ENCODE measurements at regions not wholly inside any gene's neighbourhood (a gene's known extent, or its start where the extent isn't known, plus 50 kb on each side); places are given as distances from the start of the nearest gene placed in this dataset.

DNA sequence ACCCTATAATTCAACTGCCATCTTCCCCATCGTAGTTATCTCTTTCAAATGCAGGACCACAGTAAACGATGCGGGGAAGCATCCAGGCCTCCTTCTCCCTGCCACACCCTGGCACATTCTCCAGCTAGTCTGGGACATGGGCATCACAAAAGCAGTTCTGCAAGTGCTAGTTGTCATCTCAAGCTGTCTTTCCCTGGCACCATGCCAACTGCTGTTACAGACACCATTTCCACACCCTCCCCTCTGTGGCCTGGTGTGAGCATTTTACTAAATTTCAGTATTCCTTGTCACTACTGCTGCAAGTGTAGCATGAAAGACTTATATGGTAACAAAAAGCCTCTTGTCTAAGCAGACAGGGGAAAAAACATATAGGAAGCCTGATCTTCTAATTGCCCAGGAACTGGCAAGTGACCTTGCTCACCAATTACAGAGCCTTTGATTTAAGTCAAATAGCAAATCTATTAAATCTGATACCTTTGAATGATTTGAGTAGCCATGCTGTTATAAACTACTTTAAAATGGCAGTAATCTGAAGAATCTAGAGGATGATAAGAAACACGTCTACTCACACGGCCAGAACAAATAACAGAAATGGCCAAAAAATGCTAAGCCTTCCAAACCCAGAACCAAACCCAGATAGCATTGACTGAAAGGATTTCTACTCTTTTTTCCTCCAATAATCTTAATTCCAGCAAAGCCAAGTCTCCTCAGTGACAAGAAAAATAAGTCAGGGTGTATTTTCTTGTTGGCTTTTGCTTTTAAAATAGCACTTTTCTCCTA is 179.0 kb downstream of the NUFIP1 start:
- TF ChIP-seq, protein P1, sequence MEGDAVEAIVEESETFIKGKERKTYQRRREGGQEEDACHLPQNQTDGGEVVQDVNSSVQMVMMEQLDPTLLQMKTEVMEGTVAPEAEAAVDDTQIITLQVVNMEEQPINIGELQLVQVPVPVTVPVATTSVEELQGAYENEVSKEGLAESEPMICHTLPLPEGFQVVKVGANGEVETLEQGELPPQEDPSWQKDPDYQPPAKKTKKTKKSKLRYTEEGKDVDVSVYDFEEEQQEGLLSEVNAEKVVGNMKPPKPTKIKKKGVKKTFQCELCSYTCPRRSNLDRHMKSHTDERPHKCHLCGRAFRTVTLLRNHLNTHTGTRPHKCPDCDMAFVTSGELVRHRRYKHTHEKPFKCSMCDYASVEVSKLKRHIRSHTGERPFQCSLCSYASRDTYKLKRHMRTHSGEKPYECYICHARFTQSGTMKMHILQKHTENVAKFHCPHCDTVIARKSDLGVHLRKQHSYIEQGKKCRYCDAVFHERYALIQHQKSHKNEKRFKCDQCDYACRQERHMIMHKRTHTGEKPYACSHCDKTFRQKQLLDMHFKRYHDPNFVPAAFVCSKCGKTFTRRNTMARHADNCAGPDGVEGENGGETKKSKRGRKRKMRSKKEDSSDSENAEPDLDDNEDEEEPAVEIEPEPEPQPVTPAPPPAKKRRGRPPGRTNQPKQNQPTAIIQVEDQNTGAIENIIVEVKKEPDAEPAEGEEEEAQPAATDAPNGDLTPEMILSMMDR (conservative IDR thresholded peaks at IDR 0.05; ENCODE audit: low read depth, low read length): no peak
- TF ChIP-seq EZH2 (IDR thresholded peaks at IDR 0.05; ENCODE audit: borderline replicate concordance, low read depth, low read length, poor library complexity, severe bottlenecking): no peak
